Parathyroid adenoma (tissue), 2 donors: ENCODE measurements at regions not wholly inside any gene's neighbourhood (a gene's known extent, or its start where the extent isn't known, plus 50 kb on each side); places are given as distances from the start of the nearest gene placed in this dataset.

Experiments
- H2AFZ ChIP-seq: fragments of 300-600 bp; sonication (generic); one replicate; pipeline ENCODE4 v1.7.0; 2017; ENCODE audit warnings: antibody characterized with exemption, mild to moderate bottlenecking
- H3K27ac ChIP-seq: fragments of 300-600 bp; sonication (generic); one replicate; pipeline ENCODE4 v1.7.0; 2017
- H3K27me3 ChIP-seq: fragments of 300-600 bp; sonication (generic); one replicate; pipeline ENCODE4 v1.7.0; 2017; ENCODE audit warnings: low read length; ENCODE audit not compliant: control insufficient read depth, insufficient read depth
- H3K36me3 ChIP-seq: fragments of 300-600 bp; sonication (generic); one replicate; pipeline ENCODE4 v1.7.0; 2017; ENCODE audit warnings: low read length; ENCODE audit not compliant: control insufficient read depth, insufficient read depth
- H3K4me1 ChIP-seq: fragments of 300-600 bp; sonication (generic); one replicate; pipeline ENCODE4 v1.7.0; 2017; ENCODE audit warnings: control low read depth
- H3K4me2 ChIP-seq: fragments of 300-600 bp; sonication (generic); one replicate; pipeline ENCODE4 v1.7.0; 2017; ENCODE audit warnings: low read length
- H3K4me3 ChIP-seq: fragments of 300-600 bp; sonication (generic); one replicate; pipeline ENCODE4 v1.7.0; 2017; ENCODE audit warnings: low read depth, low read length
- H3K79me2 ChIP-seq: fragments of 300-600 bp; sonication (generic); one replicate; pipeline ENCODE4 v1.7.0; 2017; ENCODE audit warnings: control low read depth
- H3K9ac ChIP-seq: fragments of 300-600 bp; sonication (generic); one replicate; pipeline ENCODE4 v1.7.0; 2017; ENCODE audit warnings: mild to moderate bottlenecking
- H3K9me3 ChIP-seq: fragments of 300-600 bp; sonication (generic); one replicate; pipeline ENCODE4 v1.7.0; 2017; ENCODE audit warnings: low read length; ENCODE audit not compliant: control insufficient read depth
- TF ChIP-seq, protein P1 (sequence below): fragments of 300-600 bp; sonication (generic); IDR thresholded peaks from one replicate; pipeline ENCODE4 v1.7.0; 2017; ENCODE audit warnings: antibody characterized with exemption, mild to moderate bottlenecking
- donor health status: primary hyperparathyroidism.

GRCh38 chr1:223048026-223048425 is 95.0 kb downstream of the TLR5 start:
- no peak overlapping the region for H3K4me3 ChIP-seq
- H2AFZ ChIP-seq = no peak overlapping the region
- H3K4me1 ChIP-seq = no peaks in the 10 kb centered on the region
- no peaks in the 10 kb centered on the region for H3K9me3 ChIP-seq
- no peaks in the 10 kb centered on the region for H3K79me2 ChIP-seq
- TF ChIP-seq, protein P1, sequence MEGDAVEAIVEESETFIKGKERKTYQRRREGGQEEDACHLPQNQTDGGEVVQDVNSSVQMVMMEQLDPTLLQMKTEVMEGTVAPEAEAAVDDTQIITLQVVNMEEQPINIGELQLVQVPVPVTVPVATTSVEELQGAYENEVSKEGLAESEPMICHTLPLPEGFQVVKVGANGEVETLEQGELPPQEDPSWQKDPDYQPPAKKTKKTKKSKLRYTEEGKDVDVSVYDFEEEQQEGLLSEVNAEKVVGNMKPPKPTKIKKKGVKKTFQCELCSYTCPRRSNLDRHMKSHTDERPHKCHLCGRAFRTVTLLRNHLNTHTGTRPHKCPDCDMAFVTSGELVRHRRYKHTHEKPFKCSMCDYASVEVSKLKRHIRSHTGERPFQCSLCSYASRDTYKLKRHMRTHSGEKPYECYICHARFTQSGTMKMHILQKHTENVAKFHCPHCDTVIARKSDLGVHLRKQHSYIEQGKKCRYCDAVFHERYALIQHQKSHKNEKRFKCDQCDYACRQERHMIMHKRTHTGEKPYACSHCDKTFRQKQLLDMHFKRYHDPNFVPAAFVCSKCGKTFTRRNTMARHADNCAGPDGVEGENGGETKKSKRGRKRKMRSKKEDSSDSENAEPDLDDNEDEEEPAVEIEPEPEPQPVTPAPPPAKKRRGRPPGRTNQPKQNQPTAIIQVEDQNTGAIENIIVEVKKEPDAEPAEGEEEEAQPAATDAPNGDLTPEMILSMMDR = no peak
- no peak overlapping the region for H3K27ac ChIP-seq
- no peaks in the 10 kb centered on the region for H3K27me3 ChIP-seq
- no peak overlapping the region for H3K9ac ChIP-seq
- H3K36me3 ChIP-seq = no peaks in the 10 kb centered on the region
- H3K4me2 ChIP-seq = no peak overlapping the region

- Histone ChIP-seq H3K4me2 (no peak overlapping the region), H3K9ac (no peak overlapping the region), H3K27ac (no peak overlapping the region), H2AFZ (no peak overlapping the region), H3K36me3 (no peaks in the 10 kb centered on the region), H3K27me3 (no peaks in the 10 kb centered on the region), H3K4me1 (no peaks in the 10 kb centered on the region), H3K9me3 (no peaks in the 10 kb centered on the region), H3K4me3 (no peak overlapping the region), H3K79me2 (no peaks in the 10 kb centered on the region)
- TF ChIP-seq, protein P1 = no peak
These were observed 90.6 kb downstream of the TLR5 start for GRCh38 chr1:223052462-223052861.

GRCh38 chr1:223052931-223053330 is 90.1 kb downstream of the TLR5 start:
- Histone ChIP-seq H3K4me1 (no peaks in the 10 kb centered on the region), H3K9ac (no peak overlapping the region), H2AFZ (no peak overlapping the region), H3K9me3 (no peaks in the 10 kb centered on the region), H3K36me3 (no peaks in the 10 kb centered on the region), H3K79me2 (no peaks in the 10 kb centered on the region), H3K4me2 (no peak overlapping the region), H3K27me3 (no peaks in the 10 kb centered on the region), H3K27ac (no peak overlapping the region), H3K4me3 (no peak overlapping the region)
- TF ChIP-seq, protein P1 = no peak

GRCh38 chr1:223056802-223057201 is 86.2 kb downstream of the TLR5 start:
- Histone ChIP-seq H3K36me3 (no peaks in the 10 kb centered on the region), H3K4me3 (no peak overlapping the region), H3K27ac (no peak overlapping the region), H3K9me3 (no peaks in the 10 kb centered on the region), H3K4me1 (no peaks in the 10 kb centered on the region), H3K79me2 (no peaks in the 10 kb centered on the region), H3K4me2 (no peak overlapping the region), H3K9ac (no peak overlapping the region), H3K27me3 (no peaks in the 10 kb centered on the region), H2AFZ (no peak overlapping the region)
- TF ChIP-seq, protein P1 = no peak

DNA sequence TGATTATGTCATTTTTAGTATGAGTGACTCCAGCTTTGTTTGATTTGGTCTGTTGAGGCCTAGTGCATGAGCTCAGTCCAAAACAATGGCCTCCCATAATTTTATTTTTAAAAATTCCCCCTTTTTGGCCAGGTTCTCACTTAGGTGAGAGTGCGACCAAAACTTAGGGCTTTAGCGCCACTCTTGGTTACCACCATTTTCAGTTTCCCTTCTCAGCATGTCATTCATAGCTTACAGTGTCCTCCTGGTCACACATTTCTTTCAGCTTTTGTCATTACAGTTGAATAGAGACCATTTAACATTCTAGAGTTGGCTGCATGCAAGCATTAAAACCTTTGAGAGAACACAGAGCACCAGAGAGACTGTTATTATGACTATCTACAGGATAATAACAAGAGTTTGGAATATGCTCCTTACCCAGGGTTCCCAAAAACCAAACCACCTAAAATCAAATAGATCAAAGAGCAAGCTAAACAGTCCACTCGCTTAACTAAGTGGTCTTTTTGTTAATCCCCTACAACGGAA is 85.4 kb downstream of the TLR5 start:
- Histone ChIP-seq H3K36me3 (no peaks in the 10 kb centered on the region), H2AFZ (no peak overlapping the region), H3K4me3 (no peak overlapping the region), H3K9me3 (no peaks in the 10 kb centered on the region), H3K79me2 (no peaks in the 10 kb centered on the region), H3K4me2 (no peak overlapping the region), H3K9ac (no peak overlapping the region), H3K27me3 (no peaks in the 10 kb centered on the region), H3K4me1 (no peaks in the 10 kb centered on the region), H3K27ac (no peak overlapping the region)
- TF ChIP-seq, protein P1 = no peak
